ENCODE measurements at regions not wholly inside any gene's neighbourhood (a gene's known extent, or its start where the extent isn't known, plus 50 kb on each side); places are given as distances from the start of the nearest gene placed in this dataset.

GRCh38 chr4:10197952-10198351 is 81.4 kb upstream of the WDR1 start:
- H2AFZ ChIP-seq = no peak overlapping the region
- H3K4me1 ChIP-seq (ENCODE audit: insufficient read depth) = no peaks in the 10 kb centered on the region
- no peak for ATAC-seq
- no peak overlapping the region for H3K4me3 ChIP-seq
- no peak overlapping the region for H3K4me2 ChIP-seq
- Mint-ChIP-seq H3K36me3 (ENCODE audit: low read depth) (no peaks in the 10 kb centered on the region), H3K4me3 (no peak overlapping the region), H3K4me1 (no peaks in the 10 kb centered on the region; the same call in 2 of the 3 replicates), H3K27ac (no peak overlapping the region), H3K9me3 (no peaks in the 10 kb centered on the region), H3K27me3 (ENCODE audit: insufficient read depth, low read depth, poor library complexity) (peaks cover 11% of the 10 kb centered on the region)
- peaks cover 14% of the 10 kb centered on the region; the same call in 1 of the 2 replicates for H3K9me2 ChIP-seq (ENCODE audit: insufficient read depth)
- H4K20me1 ChIP-seq (replicated peaks; ENCODE audit: insufficient read depth) = no peaks in the 10 kb centered on the region
- no peaks in the 10 kb centered on the region for H3K36me3 ChIP-seq (ENCODE audit: insufficient read depth)
- no peaks in the 10 kb centered on the region for H3F3A ChIP-seq (replicated peaks; ENCODE audit: low read depth)
- no peak for DNase-seq (ENCODE audit: low spot score)
- TF ChIP-seq ZNF114 (CRISPR knock-in tag; IDR thresholded peaks at IDR 0.05) = no peak
- no peak for TF ChIP-seq EZH2phosphoT487 (IDR thresholded peaks at IDR 0.05; ENCODE audit: unreplicated experiment)
- no peak overlapping the region for H3K27ac ChIP-seq (ENCODE audit: low read depth)
- H3K79me2 ChIP-seq (replicated peaks; ENCODE audit: insufficient read depth) = no peaks in the 10 kb centered on the region
- H3K27me3 ChIP-seq (ENCODE audit: insufficient read depth) = no peaks in the 10 kb centered on the region

GRCh38 chr4:10196191-10196590 is 79.6 kb upstream of the WDR1 start:
- Histone ChIP-seq H3K79me2 (replicated peaks; ENCODE audit: insufficient read depth) (no peaks in the 10 kb centered on the region), H3K4me3 (no peak overlapping the region), H3K27me3 (ENCODE audit: insufficient read depth) (no peaks in the 10 kb centered on the region), H3K36me3 (ENCODE audit: insufficient read depth) (no peaks in the 10 kb centered on the region), H2AFZ (no peak overlapping the region), H3K9me2 (ENCODE audit: insufficient read depth) (peaks cover 8% of the 10 kb centered on the region; the same call in 1 of the 2 replicates), H3K27ac (ENCODE audit: low read depth) (no peak overlapping the region), H3F3A (replicated peaks; ENCODE audit: low read depth) (no peaks in the 10 kb centered on the region), H3K4me1 (ENCODE audit: insufficient read depth) (no peaks in the 10 kb centered on the region), H4K20me1 (replicated peaks; ENCODE audit: insufficient read depth) (no peaks in the 10 kb centered on the region), H3K4me2 (no peak overlapping the region)
- ATAC-seq (no peak), DNase-seq (ENCODE audit: low spot score) (no peak)
- no peak overlapping the region for H3K4me3 Mint-ChIP-seq
- no peak overlapping the region for H3K27ac Mint-ChIP-seq
- no peaks in the 10 kb centered on the region; the same call in 2 of the 3 replicates for H3K4me1 Mint-ChIP-seq
- no peaks in the 10 kb centered on the region for H3K9me3 Mint-ChIP-seq
- no peaks in the 10 kb centered on the region for H3K36me3 Mint-ChIP-seq (ENCODE audit: low read depth)
- peaks cover 11% of the 10 kb centered on the region for H3K27me3 Mint-ChIP-seq (ENCODE audit: insufficient read depth, low read depth, poor library complexity)
- no peak for TF ChIP-seq ETS1 (IDR thresholded peaks at IDR 0.05)

GRCh38 chr4:10192331-10192730 is 75.7 kb upstream of the WDR1 start:
- H3K4me2 ChIP-seq = no peak overlapping the region
- H3K27me3 ChIP-seq (ENCODE audit: insufficient read depth) = no peaks in the 10 kb centered on the region
- no peak overlapping the region for H2AFZ ChIP-seq
- no peaks in the 10 kb centered on the region for H4K20me1 ChIP-seq (replicated peaks; ENCODE audit: insufficient read depth)
- Mint-ChIP-seq H3K9me3 (no peaks in the 10 kb centered on the region), H3K36me3 (ENCODE audit: low read depth) (no peaks in the 10 kb centered on the region), H3K4me3 (no peak overlapping the region), H3K27me3 (ENCODE audit: insufficient read depth, low read depth, poor library complexity) (peaks cover 7% of the 10 kb centered on the region), H3K4me1 (no peaks in the 10 kb centered on the region), H3K27ac (no peak overlapping the region)
- no peaks in the 10 kb centered on the region for H3K4me1 ChIP-seq (ENCODE audit: insufficient read depth)
- H3K9me2 ChIP-seq (ENCODE audit: insufficient read depth) = peaks cover 13% of the 10 kb centered on the region
- ATAC-seq (no peak), DNase-seq (ENCODE audit: low spot score) (no peak)
- no peak overlapping the region for H3K4me3 ChIP-seq
- TF ChIP-seq EZH2phosphoT487 (IDR thresholded peaks at IDR 0.05; ENCODE audit: unreplicated experiment) = no peak
- peak in 1 of 2 experiments; percentile 53; a peak in 2 of 4 replicates for TF ChIP-seq CTCF (conservative IDR thresholded peaks at IDR 0.05; ENCODE audit: low read depth in 2 of 2)
- H3K27ac ChIP-seq (ENCODE audit: low read depth) = no peak overlapping the region
- no peaks in the 10 kb centered on the region for H3K79me2 ChIP-seq (replicated peaks; ENCODE audit: insufficient read depth)
- no peaks in the 10 kb centered on the region for H3K36me3 ChIP-seq (ENCODE audit: insufficient read depth)
- H3F3A ChIP-seq (replicated peaks; ENCODE audit: low read depth) = no peaks in the 10 kb centered on the region

Measured in GM23338 (cell line).